NB4 (cell line): ENCODE measurements at regions not wholly inside any gene's neighbourhood (a gene's known extent, or its start where the extent isn't known, plus 50 kb on each side); places are given as distances from the start of the nearest gene placed in this dataset.

Source experiments
- DNase-seq: peaks from one replicate; pipeline ENCODE4 v3.0.0; 2010; ENCODE audit warnings: low read depth
- H3K4me3 ChIP-seq: one replicate; pipeline ENCODE4 v1.5.1; 2011; ENCODE audit warnings: mild to moderate bottlenecking, low read depth, low read length, moderate library complexity
- MYC ChIP-seq: IDR thresholded peaks from 2 replicates; pipeline ENCODE4 v1.6.1; 2011; ENCODE audit warnings: low read depth, low read length
- POLR2A ChIP-seq: IDR thresholded peaks from 2 replicates; pipeline ENCODE4 v1.6.1; 2011; ENCODE audit warnings: mild to moderate bottlenecking; ENCODE audit not compliant: insufficient read length; ENCODE audit errors: extremely low read depth
- TF ChIP-seq, protein P1 (sequence below): IDR thresholded peaks from 2 replicates; pipeline ENCODE4 v1.6.1; 2011; ENCODE audit warnings: low read depth, low read length
- TF ChIP-seq, protein P2 (sequence below): IDR thresholded peaks from one replicate; pipeline ENCODE4 v1.5.1; 2012; ENCODE audit warnings: low read depth, low read length

DNA sequence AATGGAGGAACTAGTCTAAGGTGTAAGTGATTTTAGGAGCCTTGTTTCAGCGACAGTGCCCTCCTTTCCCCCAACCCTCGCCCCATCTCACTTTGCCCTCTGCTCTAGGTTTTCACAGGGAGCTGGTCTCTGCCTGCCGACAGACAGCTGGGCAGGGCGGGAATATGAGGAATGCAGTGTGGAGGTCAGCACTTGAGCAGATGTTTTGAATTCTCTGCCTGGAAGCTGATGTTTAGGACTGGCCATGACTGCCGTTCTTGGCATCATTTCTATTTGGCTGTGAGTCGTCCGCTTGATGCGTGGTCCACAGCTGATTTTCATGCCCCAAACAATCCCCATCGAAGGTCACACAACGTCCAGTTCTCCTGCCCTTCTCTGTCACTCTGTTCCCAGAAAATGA lies 55.1 kb upstream of the SIX3 start:
- no peak for DNase-seq
- TF ChIP-seq POLR2A (no peak), MYC (no peak)
- TF ChIP-seq, protein P1, sequence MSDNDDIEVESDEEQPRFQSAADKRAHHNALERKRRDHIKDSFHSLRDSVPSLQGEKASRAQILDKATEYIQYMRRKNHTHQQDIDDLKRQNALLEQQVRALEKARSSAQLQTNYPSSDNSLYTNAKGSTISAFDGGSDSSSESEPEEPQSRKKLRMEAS, result no peak
- TF ChIP-seq, protein P2, sequence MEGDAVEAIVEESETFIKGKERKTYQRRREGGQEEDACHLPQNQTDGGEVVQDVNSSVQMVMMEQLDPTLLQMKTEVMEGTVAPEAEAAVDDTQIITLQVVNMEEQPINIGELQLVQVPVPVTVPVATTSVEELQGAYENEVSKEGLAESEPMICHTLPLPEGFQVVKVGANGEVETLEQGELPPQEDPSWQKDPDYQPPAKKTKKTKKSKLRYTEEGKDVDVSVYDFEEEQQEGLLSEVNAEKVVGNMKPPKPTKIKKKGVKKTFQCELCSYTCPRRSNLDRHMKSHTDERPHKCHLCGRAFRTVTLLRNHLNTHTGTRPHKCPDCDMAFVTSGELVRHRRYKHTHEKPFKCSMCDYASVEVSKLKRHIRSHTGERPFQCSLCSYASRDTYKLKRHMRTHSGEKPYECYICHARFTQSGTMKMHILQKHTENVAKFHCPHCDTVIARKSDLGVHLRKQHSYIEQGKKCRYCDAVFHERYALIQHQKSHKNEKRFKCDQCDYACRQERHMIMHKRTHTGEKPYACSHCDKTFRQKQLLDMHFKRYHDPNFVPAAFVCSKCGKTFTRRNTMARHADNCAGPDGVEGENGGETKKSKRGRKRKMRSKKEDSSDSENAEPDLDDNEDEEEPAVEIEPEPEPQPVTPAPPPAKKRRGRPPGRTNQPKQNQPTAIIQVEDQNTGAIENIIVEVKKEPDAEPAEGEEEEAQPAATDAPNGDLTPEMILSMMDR, result no peak
- no peak overlapping the region for H3K4me3 ChIP-seq

DNA sequence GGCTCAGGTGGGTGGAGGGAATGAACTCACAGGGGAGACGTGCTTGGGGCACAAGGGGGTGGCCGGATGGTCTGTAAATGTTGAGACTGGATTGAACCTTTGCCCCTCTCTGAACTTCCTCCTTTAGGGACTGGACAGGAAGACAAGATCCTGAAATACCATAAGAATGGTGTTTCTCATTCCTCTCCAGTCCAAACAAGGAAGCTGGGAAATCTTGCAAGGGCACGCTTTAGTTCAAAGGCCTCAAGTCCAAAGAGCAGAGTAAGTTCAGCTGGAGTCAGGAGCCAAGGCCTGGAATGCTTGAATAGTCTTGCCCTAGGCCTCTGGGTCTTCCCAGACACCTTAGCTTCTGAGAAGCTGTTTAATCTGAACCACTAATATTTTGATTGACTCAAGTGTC lies 52.4 kb upstream of the SIX3 start:
- no peak overlapping the region for H3K4me3 ChIP-seq
- TF ChIP-seq, protein P1, result no peak
- TF ChIP-seq, protein P2, result no peak
- TF ChIP-seq POLR2A (no peak), MYC (no peak)
- DNase-seq, result no peak
